ENCODE measurements at regions not wholly inside any gene's neighbourhood (a gene's known extent, or its start where the extent isn't known, plus 50 kb on each side); places are given as distances from the start of the nearest gene placed in this dataset.

DNA sequence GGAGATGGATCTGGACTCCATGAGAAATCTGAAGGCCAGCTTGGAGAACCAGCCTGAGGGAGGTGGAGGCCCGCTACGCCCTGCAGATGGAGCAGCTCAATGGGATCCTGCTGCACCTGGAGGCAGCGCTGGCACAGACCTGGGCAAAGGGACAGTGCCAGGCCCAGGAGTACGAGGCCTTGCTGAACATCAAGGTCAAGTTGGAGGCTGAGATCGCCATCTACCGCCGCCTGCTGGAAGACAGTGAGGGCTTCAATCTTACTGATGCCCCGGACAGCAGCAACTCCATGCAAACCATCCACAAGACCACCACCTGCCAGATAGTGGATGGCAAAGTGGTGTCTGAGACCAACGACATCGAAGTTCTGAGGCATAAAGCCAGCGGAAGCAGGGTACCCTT, 601.5 kb upstream of the ZP4 start:
- TF ChIP-seq, protein P1, sequence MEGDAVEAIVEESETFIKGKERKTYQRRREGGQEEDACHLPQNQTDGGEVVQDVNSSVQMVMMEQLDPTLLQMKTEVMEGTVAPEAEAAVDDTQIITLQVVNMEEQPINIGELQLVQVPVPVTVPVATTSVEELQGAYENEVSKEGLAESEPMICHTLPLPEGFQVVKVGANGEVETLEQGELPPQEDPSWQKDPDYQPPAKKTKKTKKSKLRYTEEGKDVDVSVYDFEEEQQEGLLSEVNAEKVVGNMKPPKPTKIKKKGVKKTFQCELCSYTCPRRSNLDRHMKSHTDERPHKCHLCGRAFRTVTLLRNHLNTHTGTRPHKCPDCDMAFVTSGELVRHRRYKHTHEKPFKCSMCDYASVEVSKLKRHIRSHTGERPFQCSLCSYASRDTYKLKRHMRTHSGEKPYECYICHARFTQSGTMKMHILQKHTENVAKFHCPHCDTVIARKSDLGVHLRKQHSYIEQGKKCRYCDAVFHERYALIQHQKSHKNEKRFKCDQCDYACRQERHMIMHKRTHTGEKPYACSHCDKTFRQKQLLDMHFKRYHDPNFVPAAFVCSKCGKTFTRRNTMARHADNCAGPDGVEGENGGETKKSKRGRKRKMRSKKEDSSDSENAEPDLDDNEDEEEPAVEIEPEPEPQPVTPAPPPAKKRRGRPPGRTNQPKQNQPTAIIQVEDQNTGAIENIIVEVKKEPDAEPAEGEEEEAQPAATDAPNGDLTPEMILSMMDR (IDR thresholded peaks at IDR 0.05; ENCODE audit: low read depth, low read length, missing control alignments), result no peak

DNA sequence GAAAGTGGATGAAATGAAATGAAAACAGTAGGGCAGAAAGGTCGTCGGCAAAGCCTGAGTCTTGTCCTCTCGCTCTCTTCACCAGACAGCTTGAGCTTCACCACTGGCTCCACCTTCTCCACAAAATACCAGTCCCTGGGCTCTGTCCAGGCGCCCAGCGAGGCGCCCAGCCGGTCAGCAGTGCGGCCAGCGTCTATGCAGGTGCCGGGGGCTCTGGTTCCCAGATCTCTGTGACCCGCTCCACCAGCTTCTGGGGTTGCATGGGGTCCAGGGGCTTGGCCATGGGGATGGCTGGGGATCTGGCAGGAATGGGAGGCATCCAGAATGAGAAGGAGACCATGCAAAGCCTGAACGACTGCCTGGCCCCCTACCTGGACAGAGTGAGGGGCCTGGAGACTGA, 600.5 kb upstream of the ZP4 start:
- no peak overlapping the region for H3K4me3 ChIP-seq (ENCODE audit: low read depth, low read length)
- DNase-seq (ENCODE audit: low read depth), result no peak
- TF ChIP-seq, protein P1 (IDR thresholded peaks at IDR 0.05; ENCODE audit: low read depth, low read length, missing control alignments), result no peak

More for the DNA sequence above, 601.5 kb upstream of the ZP4 start:
- H3K4me3 ChIP-seq (ENCODE audit: low read depth, low read length), result no peak overlapping the region
- DNase-seq (ENCODE audit: low read depth), result no peak

GRCh38 chr1:238489006-238489405, 598.3 kb upstream of the ZP4 start:
- H3K4me3 ChIP-seq (ENCODE audit: low read depth, low read length), result no peak overlapping the region
- DNase-seq (ENCODE audit: low read depth), result no peak
- TF ChIP-seq, protein P1 (IDR thresholded peaks at IDR 0.05; ENCODE audit: low read depth, low read length, missing control alignments), result no peak

DNA sequence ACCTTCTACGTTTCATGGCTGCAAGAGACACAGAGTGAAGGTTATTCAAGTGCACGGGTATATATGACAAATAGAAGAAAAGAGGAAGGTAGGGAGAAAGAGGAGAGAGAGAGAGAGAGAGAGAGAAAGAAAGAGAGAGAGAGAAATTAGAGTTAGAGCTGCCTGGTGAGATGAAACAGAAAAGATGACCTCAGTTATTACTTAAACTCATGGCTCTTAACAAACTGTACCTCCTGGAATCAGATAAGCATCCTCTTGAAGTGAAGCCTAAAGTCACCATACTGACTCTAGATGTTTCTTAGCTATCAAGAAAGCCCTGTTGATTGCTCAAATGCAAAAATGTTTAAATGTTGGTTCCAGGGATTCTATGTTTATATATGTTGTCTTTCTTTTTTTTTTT, 597.7 kb upstream of the ZP4 start:
- TF ChIP-seq, protein P1 (IDR thresholded peaks at IDR 0.05; ENCODE audit: low read depth, low read length, missing control alignments), result no peak
- no peak for DNase-seq (ENCODE audit: low read depth)
- H3K4me3 ChIP-seq (ENCODE audit: low read depth, low read length), result no peak overlapping the region

DNA sequence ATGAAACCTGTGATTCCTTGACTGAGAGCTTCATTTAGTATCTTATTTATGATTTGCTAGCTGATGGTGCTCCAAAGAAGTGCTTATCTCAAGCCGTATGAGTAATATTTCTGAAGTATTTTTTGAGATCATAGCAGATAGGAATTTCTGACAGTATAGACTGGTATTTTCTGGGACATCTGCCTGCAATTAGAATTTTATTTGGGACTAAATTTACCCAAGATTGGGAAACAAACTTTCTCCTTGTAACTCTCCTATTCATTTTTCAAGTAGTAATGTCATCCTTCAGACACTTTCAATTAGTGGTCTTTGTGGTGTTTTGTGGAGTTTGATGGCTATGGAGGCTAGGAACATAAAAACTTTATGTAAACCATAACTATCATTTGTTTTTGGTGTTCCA, 597.2 kb upstream of the ZP4 start:
- TF ChIP-seq, protein P1 (IDR thresholded peaks at IDR 0.05; ENCODE audit: low read depth, low read length, missing control alignments), result no peak
- no peak for DNase-seq (ENCODE audit: low read depth)
- H3K4me3 ChIP-seq (ENCODE audit: low read depth, low read length), result no peak overlapping the region

DNA sequence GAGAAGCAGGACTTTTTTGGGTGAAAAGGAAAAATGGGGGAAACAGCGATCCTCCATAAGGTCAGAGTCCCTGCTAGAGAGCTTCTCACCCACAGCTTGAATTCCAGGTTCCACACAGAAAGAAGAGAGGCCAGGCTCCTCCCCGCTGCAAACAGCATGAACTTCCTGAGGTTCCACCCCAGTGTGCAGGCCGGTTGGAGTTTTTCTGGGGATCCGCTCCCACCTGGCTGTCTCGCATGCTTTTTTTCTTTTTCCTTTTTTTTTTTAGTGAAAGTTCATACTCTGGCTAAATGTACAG, 595.1 kb upstream of the ZP4 start:
- DNase-seq (ENCODE audit: low read depth), result no peak
- TF ChIP-seq, protein P1 (IDR thresholded peaks at IDR 0.05; ENCODE audit: low read depth, low read length, missing control alignments), result no peak
- H3K4me3 ChIP-seq (ENCODE audit: low read depth, low read length), result no peak overlapping the region

- TF ChIP-seq, protein P1 (IDR thresholded peaks at IDR 0.05; ENCODE audit: low read depth, low read length, missing control alignments), result no peak
- DNase-seq (ENCODE audit: low read depth), result no peak
- no peak overlapping the region for H3K4me3 ChIP-seq (ENCODE audit: low read depth, low read length)
Observed at GRCh38 chr1:238485057-238485911, 594.6 kb upstream of the ZP4 start.
